HepG2 (cell line): ENCODE measurements at regions not wholly inside any gene's neighbourhood (a gene's known extent, or its start where the extent isn't known, plus 50 kb on each side); places are given as distances from the start of the nearest gene placed in this dataset.

Experiments used
- ATAC-seq: fragments of 200-7000 bp; cut with Tn5 transposase; 3 replicates; pipeline ENCODE4 v1.9.1; 2020; ENCODE audit warnings: mild to moderate bottlenecking, moderate library complexity
- BruUV-seq: library from RNA; stranded (reverse); fragments of 400-500 nt; replicated peaks from 2 replicates; lab custom pipeline; 2021; lab: Mats Ljungman, UMichigan
- CTCF ChIA-PET: fragments of 300-600 bp; formaldehyde crosslinking; extraction: SDS; loops from one replicate; lab custom pipeline; 2021; ENCODE audit warnings: low total read pairs, inconsistent platforms, low intra/inter-chr PET ratio; lab: Yijun Ruan, JAX
- POLR2A ChIA-PET: fragments of 350-600 bp; sonication (Branson Sonifier 250); formaldehyde crosslinking; loops from one replicate; lab custom pipeline; 2020; ENCODE audit warnings: antibody characterized with exemption, inconsistent platforms; lab: Yijun Ruan, JAX
- DNase-seq: peaks from one replicate; pipeline ENCODE4 v3.0.0-alpha.2; 2015; ENCODE audit warnings: low spot score
- FAIRE-seq: peaks from 3 replicates; lab custom pipeline; 2011; peaks lifted over from hg19 to GRCh38; lab: Jason Lieb, UNC
- H2AFZ ChIP-seq: one replicate; pipeline ENCODE4 v1.6.1; 2011; ENCODE audit warnings: low read length, inconsistent platforms
- H3K27ac ChIP-seq: fragments of 300-600 bp; 3 replicates; pipeline ENCODE4 v1.8.0; 2011; ENCODE audit warnings: mixed run types, mild to moderate bottlenecking, mixed read lengths, low read length, inconsistent platforms; ENCODE audit not compliant: insufficient read depth; ENCODE audit errors: extremely low read length
- H3K27me3 ChIP-seq, 2 experiments: fragments of 200-600 bp in 1 of 2; 2 replicates in 1 of 2; 3 replicates in 1 of 2; pipeline versions ENCODE4 v1.6.0 to v1.8.0; 2011; ENCODE audit warnings: low read length in 2 of 2, mild to moderate bottlenecking in 2 of 2, moderate library complexity in 2 of 2, inconsistent platforms in 1 of 2; ENCODE audit not compliant: insufficient read depth in 2 of 2, control insufficient read depth in 1 of 2
- H3K36me3 ChIP-seq, 2 experiments: fragments of 200-600 bp in 1 of 2; replicated peaks in 1 of 2; 2 replicates in 1 of 2; 3 replicates in 1 of 2; pipeline versions ENCODE4 v1.5.1 to v1.8.0; 2011; ENCODE audit warnings: low read length in 2 of 2, inconsistent platforms in 1 of 2; ENCODE audit not compliant: insufficient read depth in 2 of 2, control insufficient read depth in 1 of 2
- H3K4me1 ChIP-seq: 2 replicates; pipeline ENCODE4 v1.5.1; 2012; ENCODE audit warnings: low read length, inconsistent platforms; ENCODE audit not compliant: insufficient read depth
- H3K4me2 ChIP-seq: 2 replicates; pipeline ENCODE4 v1.6.0; 2011; ENCODE audit warnings: low read depth, low read length, inconsistent platforms
- H3K4me3 ChIP-seq, 3 experiments: fragments of 200-600 bp in 1 of 3; sonication (generic), shearing (Covaris generic) in 1 of 3; replicated peaks in 1 of 3; 2 replicates each; pipeline ENCODE4 v1.5.1; 2011 to 2016; ENCODE audit warnings: low read length in 3 of 3, inconsistent platforms in 2 of 3, low read depth in 2 of 3, mild to moderate bottlenecking in 2 of 3, control low read depth in 1 of 3, mixed read lengths in 1 of 3; ENCODE audit not compliant: insufficient read depth in 1 of 3
- H3K79me2 ChIP-seq: one replicate; pipeline ENCODE4 v1.6.1; 2011; ENCODE audit warnings: low read length, inconsistent platforms; ENCODE audit not compliant: insufficient read depth
- H3K9ac ChIP-seq: 2 replicates; pipeline ENCODE4 v1.6.0; 2011; ENCODE audit warnings: mild to moderate bottlenecking, low read depth, low read length, inconsistent platforms; ENCODE audit not compliant: insufficient read depth
- H3K9me3 ChIP-seq: 2 replicates; pipeline ENCODE4 v1.5.1; 2012; ENCODE audit warnings: mild to moderate bottlenecking, low read length
- H4K20me1 ChIP-seq: 2 replicates; pipeline ENCODE4 v1.6.0; 2011; ENCODE audit warnings: inconsistent platforms, mild to moderate bottlenecking, low read length, moderate library complexity; ENCODE audit not compliant: insufficient read depth
- ATF7 ChIP-seq, 2 experiments: fragments of 450-650 bp in 1 of 2; sonication (generic) in 1 of 2; formaldehyde crosslinking in 1 of 2; IDR thresholded peaks; 2 replicates each; pipeline versions ENCODE4 v1.4.0 to v1.6.1; 2016 to 2020; ENCODE audit warnings: antibody characterized with exemption in 1 of 2, mild to moderate bottlenecking in 1 of 2, missing genetic modification reagents in 1 of 2
- CBFB ChIP-seq: sonication (generic); formaldehyde crosslinking; IDR thresholded peaks from 2 replicates; pipeline ENCODE4 v1.4.0; 2020; ENCODE audit warnings: missing genetic modification reagents
- EHMT2 ChIP-seq: fragments of 200-600 bp; sonication (generic); IDR thresholded peaks from 2 replicates; pipeline ENCODE4 v1.7.0; 2017; ENCODE audit warnings: antibody characterized with exemption, low read depth, low read length, borderline replicate concordance
- EP300 ChIP-seq, 3 experiments: sonication (generic) in 1 of 3; formaldehyde crosslinking in 1 of 3; IDR thresholded peaks; 2 replicates each; pipeline versions ENCODE4 v1.5.1 to v1.6.1; 2011 to 2020; ENCODE audit warnings: low read depth in 2 of 3, low read length in 2 of 3, borderline replicate concordance in 1 of 3, improper control_type of control experiment in 1 of 3, mild to moderate bottlenecking in 1 of 3, missing genetic modification reagents in 1 of 3, moderate library complexity in 1 of 3
- FOXP1 ChIP-seq, 2 experiments: fragments of 450-650 bp in 1 of 2; IDR thresholded peaks; 2 replicates each; pipeline ENCODE4 v1.6.1; 2017 to 2018; ENCODE audit warnings: antibody characterized with exemption in 1 of 2
- HNF4G ChIP-seq, 2 experiments: sonication (generic) in 1 of 2; formaldehyde crosslinking in 1 of 2; IDR thresholded peaks; 2 replicates each; pipeline versions ENCODE4 v1.4.0 to v1.6.1; 2011 to 2020; ENCODE audit warnings: borderline replicate concordance in 2 of 2, low read depth in 2 of 2, mild to moderate bottlenecking in 2 of 2, low read length in 1 of 2, missing genetic modification reagents in 1 of 2, moderate library complexity in 1 of 2
- IRF2 ChIP-seq: IDR thresholded peaks from 2 replicates; pipeline ENCODE4 v1.6.1; 2018; ENCODE audit warnings: missing genetic modification reagents, missing compliant biosample characterization
- KDM3A ChIP-seq: IDR thresholded peaks from 2 replicates; pipeline ENCODE4 v1.6.1; 2018; ENCODE audit warnings: low read depth, missing compliant biosample characterization
- KLF15 ChIP-seq: sonication (generic); formaldehyde crosslinking; IDR thresholded peaks from 2 replicates; pipeline ENCODE4 v1.8.1; 2023; ENCODE audit warnings: borderline replicate concordance, mild to moderate bottlenecking, inconsistent platforms, missing genetic modification reagents, mixed read lengths
- NRL ChIP-seq: sonication (generic); formaldehyde crosslinking; IDR thresholded peaks from 2 replicates; pipeline ENCODE4 v1.5.0; 2020; ENCODE audit warnings: missing genetic modification reagents, mild to moderate bottlenecking, moderate library complexity, borderline replicate concordance
- POLR2A ChIP-seq, 2 experiments: IDR thresholded peaks; 2 replicates each; pipeline ENCODE4 v1.6.1; 2011; ENCODE audit warnings: low read depth in 2 of 2, low read length in 2 of 2, mild to moderate bottlenecking in 1 of 2, moderate library complexity in 1 of 2; ENCODE audit not compliant: insufficient read depth in 1 of 2
- SAP130 ChIP-seq: IDR thresholded peaks from 2 replicates; pipeline ENCODE4 v1.6.1; 2016; ENCODE audit warnings: low read depth
- SNAPC2 ChIP-seq: sonication (generic); formaldehyde crosslinking; IDR thresholded peaks from 2 replicates; pipeline ENCODE4 v1.8.1; 2022; ENCODE audit warnings: mild to moderate bottlenecking, missing genetic modification reagents
- TCF7L2 ChIP-seq: IDR thresholded peaks from 2 replicates; pipeline ENCODE4 v1.6.1; 2011; ENCODE audit warnings: mild to moderate bottlenecking, low read depth, low read length, moderate library complexity
- ZKSCAN8 ChIP-seq: IDR thresholded peaks from 2 replicates; pipeline ENCODE4 v1.6.1; 2016; ENCODE audit warnings: borderline replicate concordance, missing genetic modification reagents, missing compliant biosample characterization
- ZNF224 ChIP-seq: sonication (generic); formaldehyde crosslinking; IDR thresholded peaks from 2 replicates; pipeline ENCODE4 v1.5.0; 2020; ENCODE audit warnings: mild to moderate bottlenecking, missing genetic modification reagents
- ZNF33A ChIP-seq: sonication (generic); formaldehyde crosslinking; IDR thresholded peaks from 2 replicates; pipeline ENCODE4 v1.5.1; 2020; ENCODE audit warnings: missing genetic modification reagents, mild to moderate bottlenecking, moderate library complexity, borderline replicate concordance
- ZNF580 ChIP-seq: IDR thresholded peaks from 2 replicates; pipeline ENCODE4 v1.6.1; 2016; ENCODE audit warnings: low read depth, borderline replicate concordance
- ZSCAN25 ChIP-seq: sonication (generic); formaldehyde crosslinking; IDR thresholded peaks from 2 replicates; pipeline ENCODE4 v1.8.0; 2022; ENCODE audit warnings: mild to moderate bottlenecking, missing genetic modification reagents
- WGBS: methylation state at CpG from one replicate; pipeline ENCODE4 v1.1.6; 2017; ENCODE audit warnings: low lambda C conversion rate; 5-methylcytosine and 5-hydroxymethylcytosine counted together
- in situ Hi-C: cut with HindIII; loops from 2 replicates; pipeline ENCODE4 v1.10.0; 2017; ENCODE audit warnings: low pct_unique_long_range_greater_than_20kb; ENCODE audit not compliant: extremely low pct_ligation_motif_present
- intact Hi-C: fragments of 100-400 bp; cut with micrococcal nuclease; formaldehyde crosslinking; loops from one replicate; pipeline ENCODE4 v1.10.0; 2022; ENCODE audit not compliant: unreplicated experiment

DNA sequence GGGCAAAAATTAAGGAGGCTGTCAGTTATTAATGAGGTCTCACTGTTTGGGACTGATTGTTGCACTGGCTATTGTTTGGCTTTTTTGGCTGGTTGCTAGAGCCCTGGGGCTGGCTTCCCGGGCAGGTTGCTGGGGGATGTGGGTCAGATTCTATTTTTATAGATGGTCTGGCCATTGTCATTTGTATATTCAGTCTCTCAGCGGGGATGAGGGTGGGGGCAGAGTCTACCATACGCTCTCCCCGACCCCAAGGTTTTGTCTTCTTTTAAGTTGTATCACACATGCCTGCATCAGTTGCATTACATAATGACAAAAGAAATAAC, 84.3 kb upstream of the GRB10 start:
- Histone ChIP-seq H3K4me3 (no peak overlapping the region), H3K9me3 (no peaks in the 10 kb centered on the region), H3K27ac (no peak overlapping the region), H3K4me1 (no peaks in the 10 kb centered on the region), H3K4me2 (no peak overlapping the region), H2AFZ (no peak overlapping the region), H3K9ac (no peak overlapping the region), H3K79me2 (no peaks in the 10 kb centered on the region), H3K27me3 (peaks cover 6 to 25% of the 10 kb centered on the region in 2 experiments; a peak in 4 of 5 replicates), H4K20me1 (no peaks in the 10 kb centered on the region), H3K36me3 (no peaks in the 10 kb centered on the region)
- ChIA-PET CTCF (no interaction called here), POLR2A (no interaction called here)
- ATAC-seq = no peak
- no peak for DNase-seq
- intact Hi-C loops = no loop called here
- TF ChIP-seq ZSCAN25 (no peak), FOXP1 (IDR thresholded peaks at IDR 0.05) (no peak), FOXP1 (CRISPR knock-in tag; IDR thresholded peaks at IDR 0.05) (no peak), SAP130 (no peak), NRL (CRISPR knock-in tag) (no peak), CBFB (CRISPR knock-in tag) (no peak), ZKSCAN8 (CRISPR knock-in tag) (no peak), TCF7L2 (no peak), ZNF580 (CRISPR knock-in tag) (no peak), POLR2A (IDR thresholded peaks at IDR 0.05; ENCODE audit: insufficient read depth in 1 of 2, low read depth in 2 of 2, low read length in 2 of 2) (no peak), ZNF33A (CRISPR knock-in tag) (no peak), EHMT2 (no peak), ATF7 (IDR thresholded peaks at IDR 0.05) (no peak), ATF7 (CRISPR knock-in tag; IDR thresholded peaks at IDR 0.05) (no peak), IRF2 (CRISPR knock-in tag) (no peak), HNF4G (IDR thresholded peaks at IDR 0.05; ENCODE audit: borderline replicate concordance, low read depth, low read length) (no peak), HNF4G (CRISPR knock-in tag; IDR thresholded peaks at IDR 0.05; ENCODE audit: borderline replicate concordance, low read depth) (no peak), ZNF224 (CRISPR knock-in tag) (no peak), EP300 (IDR thresholded peaks at IDR 0.05; ENCODE audit: low read depth in 2 of 2, low read length in 2 of 2) (no peak), EP300 (CRISPR knock-in tag; IDR thresholded peaks at IDR 0.05; ENCODE audit: borderline replicate concordance) (no peak), SNAPC2 (CRISPR knock-in tag) (no peak), KLF15 (CRISPR knock-in tag) (no peak), KDM3A (CRISPR knock-in tag) (no peak)
- FAIRE-seq = no peak
- WGBS = 18% methylated on average over 4 of the region's 4 CpGs
- in situ Hi-C loops = no loop called here
- BruUV-seq = no TSS peak
